Erythroblast (primary cell): ENCODE measurements at regions not wholly inside any gene's neighbourhood (a gene's known extent, or its start where the extent isn't known, plus 50 kb on each side); places are given as distances from the start of the nearest gene placed in this dataset.

Experiments
- GATA1 ChIP-seq: IDR thresholded peaks from 2 replicates; pipeline ENCODE4 v1.6.1; 2011; ENCODE audit warnings: low read depth, mild to moderate bottlenecking, control low read depth, low read length, moderate library complexity
- POLR2A ChIP-seq: IDR thresholded peaks from 2 replicates; pipeline ENCODE4 v1.6.1; 2011; ENCODE audit warnings: mild to moderate bottlenecking, low read length

DNA sequence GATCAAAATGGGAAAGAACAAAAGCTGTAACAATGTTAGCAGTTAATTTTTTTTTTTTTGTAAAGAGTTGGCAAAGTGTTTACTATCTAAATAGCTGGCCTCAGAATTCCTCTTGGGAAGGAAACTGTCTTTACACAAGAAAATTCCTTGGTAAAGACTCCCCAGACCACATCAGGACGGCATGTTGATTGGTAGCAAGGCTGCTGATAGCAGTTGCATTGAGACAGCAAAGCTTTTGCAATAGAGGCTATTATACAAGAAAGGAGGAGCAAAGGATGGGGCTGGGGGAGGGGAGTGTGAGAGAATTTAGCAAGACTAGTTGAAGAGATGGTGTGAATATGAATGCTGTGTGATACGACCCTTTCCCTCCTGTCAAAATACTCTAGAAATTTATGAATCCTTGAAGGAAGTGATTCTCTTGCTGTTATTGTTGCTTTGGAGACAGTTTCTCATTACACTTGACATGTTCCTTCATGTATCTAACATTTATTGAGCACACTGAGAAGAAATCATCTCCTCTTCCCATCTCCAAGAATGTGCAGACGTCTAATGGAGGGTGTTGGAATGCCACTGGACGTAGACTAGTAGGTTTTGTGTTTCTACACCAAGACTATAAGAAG, 355.6 kb downstream of the SIPA1L2 start:
- TF ChIP-seq POLR2A (no peak), GATA1 (no peak)
